ENCODE measurements at regions not wholly inside any gene's neighbourhood (a gene's known extent, or its start where the extent isn't known, plus 50 kb on each side); places are given as distances from the start of the nearest gene placed in this dataset.

DNA sequence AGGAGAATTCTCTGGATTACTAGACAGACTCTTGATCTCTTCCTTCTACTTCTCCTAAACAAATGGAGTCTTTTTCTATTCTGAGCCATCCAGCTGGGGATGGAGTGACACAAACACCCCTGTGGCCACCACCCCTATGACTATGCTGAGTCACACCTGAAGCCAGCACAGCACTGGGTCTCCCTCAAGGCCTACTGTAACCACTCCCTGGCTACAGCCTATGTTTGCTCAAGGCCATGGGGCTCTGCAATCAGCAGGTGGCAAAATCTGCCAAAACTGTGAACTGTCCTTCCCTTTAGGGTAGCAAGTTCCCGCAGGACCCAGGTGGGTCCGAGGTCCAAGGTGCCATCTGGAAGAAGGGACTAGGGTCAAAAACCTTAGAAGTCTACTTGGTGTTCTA is 132.3 kb downstream of the TINAG start:
- DNase-seq (ENCODE audit: low read depth in 2 of 2): no peak

DNA sequence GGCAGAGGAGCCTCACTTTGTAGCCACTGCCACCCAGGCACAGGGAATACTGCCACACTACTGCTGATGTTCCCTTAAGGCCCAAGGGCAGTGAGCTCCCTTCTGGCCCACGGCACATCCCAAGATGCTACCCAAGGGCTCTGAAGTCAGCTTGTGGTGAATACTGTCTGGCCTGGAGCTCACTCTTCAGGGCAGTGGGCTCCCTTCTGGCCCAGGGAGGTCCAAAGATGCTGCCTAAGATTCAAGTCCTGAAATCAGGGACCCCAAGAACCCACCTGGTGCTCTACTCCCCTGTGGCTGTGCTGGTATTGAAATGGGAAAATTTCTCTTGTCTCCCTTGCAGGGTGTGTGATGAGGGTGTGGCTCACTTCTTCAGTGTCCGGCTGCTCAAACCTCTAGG is 132.8 kb downstream of the TINAG start:
- no peak for DNase-seq (ENCODE audit: low read depth in 2 of 2)

DNA sequence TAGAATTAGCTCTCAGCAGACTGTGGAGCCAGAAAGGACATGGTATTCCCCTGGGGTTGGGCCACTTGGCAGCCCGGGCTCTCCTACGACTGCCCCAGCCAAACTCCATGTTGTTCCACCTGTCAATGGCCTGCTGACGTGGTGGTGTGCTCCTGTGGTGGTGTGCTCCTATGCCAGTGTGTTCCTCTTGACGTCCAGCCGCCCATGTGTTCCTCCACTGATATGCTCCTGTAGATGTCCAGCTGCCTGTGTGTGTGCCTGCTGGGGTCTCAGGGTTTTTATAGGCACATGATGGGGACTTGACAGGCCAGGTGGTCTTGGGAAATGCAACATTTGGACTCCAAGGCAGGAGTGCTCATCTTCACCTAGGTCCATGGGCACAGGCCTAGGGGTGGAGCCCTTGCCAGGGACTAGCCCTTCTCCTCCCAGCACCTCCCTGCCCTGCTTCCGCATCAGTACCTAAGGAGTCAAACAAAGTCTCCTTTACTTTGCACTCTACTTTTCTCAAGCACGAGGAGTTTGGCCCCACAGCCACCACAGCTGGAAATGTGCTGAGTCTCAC is 133.5 kb downstream of the TINAG start:
- DNase-seq (ENCODE audit: low read depth in 2 of 2): no peak

DNA sequence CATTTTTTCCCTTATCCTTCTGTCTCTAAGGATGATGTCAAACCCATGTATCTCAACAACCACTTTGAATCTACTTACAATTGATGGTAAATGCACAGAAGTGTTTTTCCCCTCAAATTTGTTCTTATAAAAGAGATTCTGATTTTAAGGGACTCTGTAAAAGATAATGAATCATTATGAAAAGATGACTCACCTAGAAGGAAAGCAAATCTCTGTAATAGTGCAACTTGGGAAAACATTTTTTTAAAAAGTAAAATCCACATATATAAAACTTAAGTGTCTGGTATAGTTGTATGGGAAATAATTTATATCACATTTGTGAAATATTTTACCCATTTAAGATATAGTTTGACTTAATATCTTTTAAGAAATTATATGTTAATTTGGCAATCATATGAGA is 137.0 kb downstream of the TINAG start:
- no peak for DNase-seq (ENCODE audit: low read depth in 2 of 2)

DNA sequence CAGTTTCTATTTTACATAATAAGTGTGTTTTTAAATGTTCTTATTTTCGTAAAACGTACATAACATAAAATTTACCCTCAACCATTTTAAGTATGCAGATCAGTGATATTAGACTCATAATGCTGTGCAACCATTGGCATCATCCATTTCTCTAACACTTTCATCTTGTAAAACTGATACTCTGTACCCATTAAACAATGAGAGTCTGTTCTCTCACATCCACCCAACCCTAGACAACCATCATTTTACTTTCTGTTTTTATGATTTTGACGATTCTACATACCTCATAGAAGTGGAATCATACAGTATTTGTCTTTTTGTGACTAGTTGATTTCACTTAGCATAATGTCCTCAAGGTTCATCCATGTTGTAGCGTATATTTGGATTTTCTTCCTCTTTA is 140.4 kb downstream of the TINAG start:
- no peak for DNase-seq (ENCODE audit: low read depth in 2 of 2)

DNA sequence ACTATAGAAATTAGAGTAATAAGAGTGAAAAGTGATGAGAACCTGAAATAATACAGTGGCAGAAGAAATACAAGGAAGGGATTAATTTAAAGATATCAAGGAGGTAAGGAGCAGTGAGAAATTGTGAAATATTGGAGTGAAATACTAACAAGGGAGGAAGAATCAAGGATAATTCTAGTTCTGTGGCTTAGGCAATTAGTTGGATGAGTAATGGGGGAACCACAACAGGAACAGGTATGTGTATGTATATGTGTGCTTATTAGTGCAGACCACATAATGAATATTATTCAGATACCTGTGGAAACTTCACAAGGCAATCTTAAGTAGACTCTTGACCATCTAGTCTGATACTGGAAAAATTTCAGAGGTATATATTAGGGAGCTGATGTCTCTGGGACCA is 143.3 kb downstream of the TINAG start:
- DNase-seq (ENCODE audit: low read depth in 2 of 2): no peak

DNA sequence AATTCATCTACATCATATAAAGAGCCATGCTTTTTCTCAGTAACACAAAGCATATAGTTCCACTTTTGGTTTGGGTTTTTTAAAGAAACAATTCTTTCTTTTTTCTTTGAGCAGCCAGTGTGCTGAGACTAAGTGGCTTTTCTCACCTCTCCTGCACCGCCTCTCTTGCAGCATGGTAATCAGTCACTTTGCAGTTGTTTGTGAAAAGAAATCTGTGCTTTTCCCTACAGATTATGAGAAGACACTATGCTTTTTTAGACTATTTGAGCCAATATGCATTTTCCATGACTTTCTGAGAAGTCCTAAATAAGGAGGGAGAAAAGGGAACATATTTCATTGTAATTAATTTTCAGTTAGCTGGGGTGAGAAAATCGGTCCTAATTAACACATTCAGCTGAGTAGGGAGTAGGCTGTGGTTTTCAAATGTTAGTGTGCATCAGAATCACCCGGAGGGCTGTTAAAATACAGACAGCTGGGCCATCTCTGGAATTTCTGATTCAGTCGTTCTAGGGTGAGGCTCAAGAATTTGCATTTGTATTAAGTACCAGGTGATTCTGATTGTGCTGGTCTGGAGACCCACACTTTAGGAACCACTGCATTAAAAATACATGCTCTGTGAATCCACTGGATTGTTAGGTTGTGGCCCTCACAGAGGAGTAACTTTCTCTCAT is 155.2 kb downstream of the TINAG start:
- no peak for DNase-seq (ENCODE audit: low read depth in 2 of 2)

DNA sequence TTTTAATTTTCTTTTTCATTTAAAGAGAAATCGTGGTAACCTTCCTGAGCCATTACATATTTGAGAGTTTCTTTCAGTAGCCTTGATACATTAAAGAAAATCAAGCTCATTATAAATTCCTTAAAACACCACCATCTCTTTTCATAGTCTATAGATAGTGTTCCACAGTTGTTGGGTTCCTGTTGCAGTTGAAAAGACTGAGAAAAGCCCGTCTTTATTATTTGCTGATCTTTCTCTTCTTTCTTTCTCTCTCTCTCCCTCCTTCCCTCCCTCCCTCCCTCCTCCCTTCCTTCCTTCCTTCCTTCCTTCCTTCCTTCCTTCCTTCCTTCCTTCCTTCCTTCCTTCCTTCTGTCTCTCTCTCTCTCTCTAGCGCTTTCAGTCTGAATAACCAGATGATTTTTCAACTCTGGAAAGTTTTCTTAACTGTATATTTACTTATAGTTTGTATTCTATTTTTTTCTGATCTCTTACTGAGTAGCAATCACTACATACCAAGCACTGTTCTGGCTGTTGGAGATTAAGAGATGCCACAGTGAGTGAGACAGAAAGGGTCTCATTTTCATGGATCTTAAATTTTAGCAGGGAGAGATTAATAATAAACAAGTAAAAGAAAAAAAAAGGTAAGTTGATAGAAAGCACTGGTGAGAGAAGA is 157.5 kb downstream of the TINAG start:
- no peak for DNase-seq (ENCODE audit: low read depth in 2 of 2)

DNA sequence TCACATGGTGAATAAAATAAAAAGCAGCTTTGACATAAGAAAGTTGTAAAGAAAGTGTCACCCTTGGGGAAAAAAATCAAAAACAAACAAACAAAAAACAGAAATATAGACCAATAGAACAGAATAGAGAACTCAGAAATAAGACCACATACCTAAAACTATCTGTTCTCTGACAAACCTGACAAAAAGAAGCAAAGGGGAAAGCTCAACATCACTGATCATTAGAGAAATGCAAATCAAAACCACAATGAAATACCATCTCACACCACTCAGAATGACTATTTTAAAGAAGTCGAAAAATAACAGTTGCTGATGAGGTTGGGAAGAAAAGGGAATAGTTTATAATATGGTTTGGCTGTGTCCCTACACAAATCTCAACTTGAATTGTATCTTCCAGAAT is 159.1 kb downstream of the TINAG start:
- no peak for DNase-seq (ENCODE audit: low read depth in 2 of 2)

DNA sequence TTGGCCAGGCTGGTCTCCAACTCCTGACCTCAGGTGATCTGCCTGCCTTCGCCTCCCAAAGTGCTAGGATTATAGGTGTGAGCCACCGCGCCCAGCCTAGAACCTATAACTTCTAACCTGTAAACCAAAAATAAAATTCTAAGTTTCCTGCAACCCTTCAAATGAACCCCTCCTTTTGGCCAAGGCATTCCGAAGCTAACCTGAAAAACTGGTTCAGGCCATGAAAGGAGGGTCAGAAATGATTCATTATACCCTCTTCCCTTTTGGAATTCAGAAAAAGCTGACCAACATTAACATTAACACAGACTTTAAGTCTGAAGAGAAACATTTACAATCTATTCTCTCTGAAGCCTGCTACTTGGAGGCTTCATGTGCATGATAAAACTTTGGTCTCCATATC is 165.1 kb downstream of the TINAG start:
- DNase-seq (ENCODE audit: low read depth in 2 of 2): no peak

DNA sequence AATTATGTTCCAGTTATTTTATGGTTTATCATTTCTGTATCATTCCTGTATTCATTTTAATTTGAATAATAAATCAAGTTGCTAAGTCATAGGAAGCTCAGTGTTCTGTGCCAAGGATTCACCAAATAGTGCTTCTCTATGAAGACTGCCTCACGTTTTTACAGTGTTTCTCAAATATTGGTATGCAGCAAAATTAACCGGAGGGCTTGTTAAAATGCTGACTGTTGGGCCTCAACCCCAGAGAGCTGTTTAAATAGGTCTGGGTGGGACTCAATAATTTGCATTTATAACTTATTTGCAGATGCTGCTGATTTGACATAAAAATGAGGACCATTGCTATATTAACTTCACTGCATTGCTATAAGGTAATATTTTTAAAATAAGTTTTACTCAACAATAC is 166.7 kb downstream of the TINAG start:
- no peak for DNase-seq (ENCODE audit: low read depth in 2 of 2)

DNA sequence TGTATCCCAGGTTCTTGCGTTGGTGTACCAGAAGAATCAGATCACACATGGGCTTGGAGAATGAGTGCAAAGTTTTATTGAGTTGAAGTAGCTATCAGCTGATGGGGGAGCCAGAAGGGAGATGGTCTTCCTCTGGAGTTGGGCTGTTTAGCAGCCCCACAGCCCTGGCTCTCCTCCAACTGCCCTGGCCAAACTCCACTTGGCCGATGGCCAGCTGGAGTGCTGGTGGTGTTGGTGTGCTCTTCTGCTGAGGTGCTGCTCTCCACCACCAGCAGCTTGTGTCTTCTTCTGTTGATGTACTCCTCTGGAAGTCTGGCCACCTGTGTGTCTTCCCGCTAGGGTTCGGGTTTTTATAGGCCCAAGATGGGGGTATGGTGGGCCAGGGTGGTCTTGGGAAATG is 172.8 kb downstream of the TINAG start:
- no peak for DNase-seq (ENCODE audit: low read depth in 2 of 2)

DNA sequence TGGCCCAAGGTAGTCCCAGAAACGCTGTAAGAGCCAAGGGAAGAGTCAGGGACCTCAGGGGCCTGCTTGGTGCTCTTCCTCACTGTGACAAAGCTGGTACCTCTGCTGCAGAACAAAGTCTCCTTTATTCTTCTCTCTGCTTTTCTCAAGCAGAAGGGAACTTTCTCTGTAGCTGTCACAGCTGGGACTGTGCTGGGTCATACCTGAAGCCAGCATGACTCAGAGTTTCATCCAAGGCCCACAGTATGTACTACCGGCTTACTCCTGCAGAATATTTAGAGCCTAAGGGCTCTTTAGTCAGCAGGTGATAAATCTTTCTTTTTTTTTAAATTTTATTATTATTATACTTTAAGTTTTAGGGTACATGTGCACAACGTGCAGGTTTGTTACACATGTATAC is 183.2 kb downstream of the TINAG start:
- no peak for DNase-seq (ENCODE audit: low read depth in 2 of 2)

DNA sequence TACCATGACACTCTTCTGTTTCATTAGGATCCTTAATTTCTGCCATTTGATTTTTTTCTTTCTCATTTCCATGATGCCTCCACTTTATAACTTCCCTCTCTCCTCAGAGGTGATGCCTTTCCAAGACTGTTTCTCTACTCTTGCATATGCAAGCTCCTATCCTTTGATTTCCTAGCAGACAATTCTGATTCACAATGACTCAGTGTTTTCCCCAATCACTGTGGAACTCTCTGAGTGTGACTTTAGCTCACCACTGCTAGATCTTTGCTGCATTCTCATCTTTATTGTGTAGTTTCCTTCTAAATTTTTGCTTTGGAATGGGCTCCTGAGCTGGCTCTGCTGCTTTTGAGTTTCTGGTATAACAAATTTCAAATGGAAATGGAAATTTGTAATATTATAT is 184.9 kb downstream of the TINAG start:
- no peak for DNase-seq (ENCODE audit: low read depth in 2 of 2)

DNA sequence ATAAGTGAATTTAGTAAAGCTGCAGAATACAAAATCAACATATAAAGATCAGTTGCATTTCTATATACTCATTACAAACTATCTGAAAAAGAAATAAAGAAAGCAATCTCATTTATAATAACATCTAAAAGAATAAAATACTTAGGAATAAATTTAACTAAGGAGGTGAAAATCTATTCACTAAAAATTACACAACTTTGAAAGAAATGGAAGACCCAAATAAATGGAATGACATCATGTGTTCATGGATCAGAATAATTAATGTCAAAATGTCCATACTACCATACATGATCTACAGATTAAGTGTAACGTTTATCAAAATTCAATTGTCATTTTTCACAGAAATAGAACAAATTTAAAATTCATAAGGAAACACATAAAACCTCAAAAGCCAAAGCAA is 194.9 kb downstream of the TINAG start:
- DNase-seq (ENCODE audit: low read depth in 2 of 2): no peak

DNA sequence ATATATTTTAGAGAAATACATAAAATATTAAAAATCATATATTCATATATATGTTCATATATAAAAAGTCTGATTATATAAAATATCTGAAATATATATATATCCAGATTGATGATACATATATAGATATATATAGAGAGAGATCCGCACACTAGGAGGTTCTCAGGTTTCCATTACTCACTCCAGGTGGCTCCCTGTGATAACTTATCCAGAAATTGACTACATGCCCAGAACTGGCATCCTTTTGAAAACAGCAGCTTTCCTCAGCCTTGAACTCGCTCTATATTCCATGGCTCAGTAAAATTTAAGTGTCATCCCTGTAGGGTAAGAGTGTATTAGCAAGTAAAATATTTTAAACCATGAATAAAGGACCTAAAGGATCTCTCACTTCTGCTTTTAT is 206.8 kb downstream of the TINAG start:
- DNase-seq (ENCODE audit: low read depth in 2 of 2): no peak

DNA sequence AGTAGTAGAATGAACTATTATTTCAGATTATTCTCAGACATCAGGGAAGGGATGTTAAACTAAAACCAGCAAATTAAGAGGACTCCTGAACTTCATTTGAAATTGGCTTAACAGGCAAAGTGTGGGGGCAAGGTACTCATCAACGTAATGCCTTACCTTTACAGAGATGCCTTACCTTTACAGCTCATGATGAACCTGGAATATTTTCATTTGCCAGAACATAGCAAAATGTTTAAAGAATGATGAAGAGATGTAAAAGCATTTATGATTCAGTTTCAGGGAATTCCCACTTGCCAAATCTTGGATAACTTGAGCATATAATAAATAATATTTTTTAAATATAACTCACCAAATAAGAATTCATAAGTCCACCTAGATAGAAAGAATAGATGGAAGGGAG is 207.5 kb downstream of the TINAG start:
- DNase-seq (ENCODE audit: low read depth in 2 of 2): no peak

DNA sequence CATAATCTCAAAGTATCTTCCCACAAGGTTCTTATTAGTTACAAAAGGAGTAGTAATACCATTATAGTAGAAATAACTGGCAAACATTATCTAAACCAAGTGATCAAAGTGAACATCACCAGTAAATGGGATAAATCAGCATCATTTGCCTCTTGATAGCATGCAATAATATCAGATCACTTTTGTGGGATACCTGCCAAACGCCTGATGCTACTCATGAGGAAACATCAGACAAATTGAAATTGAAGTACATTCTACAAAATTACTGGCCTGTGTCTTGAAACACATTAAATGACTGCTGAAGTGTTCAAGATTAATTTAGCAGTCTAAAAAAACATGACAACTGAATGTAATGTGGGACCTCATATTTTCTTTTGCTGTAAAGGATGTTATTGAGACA is 208.1 kb downstream of the TINAG start:
- DNase-seq (ENCODE audit: low read depth in 2 of 2): no peak

DNA sequence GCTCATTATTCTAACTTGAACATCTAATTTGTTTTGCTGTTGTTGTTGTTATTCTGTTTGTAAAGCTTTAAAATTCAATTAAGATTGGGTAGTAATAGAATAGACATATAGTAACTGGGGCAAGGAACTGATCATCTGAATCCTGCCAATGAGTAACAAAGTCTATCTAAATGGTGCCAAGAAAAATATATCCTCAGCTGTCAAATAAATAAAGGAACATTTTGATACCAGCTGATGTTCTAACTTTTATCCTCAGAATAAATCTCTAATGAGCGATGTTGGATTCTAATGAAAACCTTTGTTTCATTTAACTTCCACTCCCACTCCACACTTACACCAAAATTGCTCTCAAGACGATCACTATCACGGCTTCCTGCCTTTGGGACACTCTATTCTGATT is 210.9 kb downstream of the TINAG start:
- DNase-seq (ENCODE audit: low read depth in 2 of 2): no peak

DNA sequence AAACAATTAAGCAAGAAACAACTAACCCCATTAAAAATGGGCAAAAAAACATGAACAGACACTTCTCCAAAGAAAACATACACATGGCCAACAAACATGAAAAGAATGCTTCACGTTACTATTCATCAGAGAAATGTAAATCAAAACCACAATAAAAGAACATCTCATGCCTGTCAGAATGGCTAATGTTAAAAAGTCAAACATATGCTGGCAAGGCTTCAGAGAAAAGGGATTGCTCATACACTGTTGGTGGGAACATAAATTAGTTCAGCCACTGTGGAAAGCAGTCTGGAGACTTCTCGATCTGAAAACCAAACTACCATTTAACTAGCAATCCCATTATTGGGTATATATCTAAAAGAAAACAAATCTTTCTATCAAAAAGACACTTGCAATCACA is 217.5 kb downstream of the TINAG start:
- DNase-seq (ENCODE audit: low read depth in 2 of 2): no peak

DNA sequence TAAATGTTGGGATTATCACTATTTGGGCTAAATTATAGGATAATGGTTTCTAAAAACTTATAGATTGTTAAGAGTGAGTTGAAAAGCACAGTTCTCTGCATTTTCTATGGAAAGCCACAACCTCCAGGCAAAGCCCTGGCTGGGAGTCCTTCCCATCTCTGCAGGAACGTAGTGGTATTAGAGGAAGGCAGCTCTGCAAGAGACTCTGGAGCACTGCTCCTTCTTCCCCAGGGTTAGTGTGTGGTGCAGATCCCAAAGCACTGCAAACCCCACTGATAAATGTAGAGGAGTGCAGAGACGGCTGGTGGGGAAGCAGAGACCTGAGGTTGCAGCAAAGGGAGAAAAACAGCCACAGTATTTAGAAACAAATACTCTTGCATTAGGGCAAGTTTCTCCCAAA is 225.3 kb downstream of the TINAG start:
- no peak for DNase-seq (ENCODE audit: low read depth in 2 of 2)

DNA sequence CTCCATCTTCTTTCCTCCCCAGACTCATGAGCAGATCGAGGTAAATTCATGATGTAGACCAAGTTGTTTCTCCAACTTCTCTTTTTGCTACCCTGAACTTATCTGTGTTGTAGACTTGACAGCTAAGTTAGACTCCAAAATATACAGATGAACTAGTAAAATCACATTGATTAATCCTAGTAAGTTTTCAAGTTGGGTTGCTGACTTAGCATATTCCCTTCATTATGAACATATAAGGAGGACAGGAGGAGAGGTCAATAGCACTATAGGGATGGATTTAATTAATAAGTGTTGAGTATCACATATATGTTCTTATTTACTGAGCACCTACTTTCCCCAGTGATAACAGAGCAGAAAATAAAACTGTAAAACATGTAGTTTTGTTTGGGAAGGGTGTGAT is 227.3 kb downstream of the TINAG start:
- DNase-seq (ENCODE audit: low read depth in 2 of 2): no peak

DNA sequence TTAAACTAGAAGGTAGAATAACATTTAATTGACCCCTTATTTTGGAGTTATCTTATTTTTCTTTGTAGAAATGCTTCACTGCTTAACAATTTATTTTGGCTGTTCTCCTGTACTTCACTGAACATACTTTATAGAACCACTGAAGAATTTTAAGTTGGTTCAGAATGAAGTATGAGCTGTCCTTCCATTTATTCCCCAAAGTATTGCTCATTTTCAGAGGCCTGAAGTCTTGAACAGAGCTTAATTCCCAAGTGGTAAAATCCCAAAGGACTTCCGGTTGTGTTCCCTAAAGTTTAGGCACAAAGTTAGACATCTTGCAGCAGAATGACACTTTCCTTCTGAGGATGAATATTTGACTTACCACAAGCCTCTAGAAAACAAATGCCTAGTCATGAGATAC is 233.3 kb downstream of the TINAG start:
- DNase-seq (ENCODE audit: low read depth in 2 of 2): no peak

DNA sequence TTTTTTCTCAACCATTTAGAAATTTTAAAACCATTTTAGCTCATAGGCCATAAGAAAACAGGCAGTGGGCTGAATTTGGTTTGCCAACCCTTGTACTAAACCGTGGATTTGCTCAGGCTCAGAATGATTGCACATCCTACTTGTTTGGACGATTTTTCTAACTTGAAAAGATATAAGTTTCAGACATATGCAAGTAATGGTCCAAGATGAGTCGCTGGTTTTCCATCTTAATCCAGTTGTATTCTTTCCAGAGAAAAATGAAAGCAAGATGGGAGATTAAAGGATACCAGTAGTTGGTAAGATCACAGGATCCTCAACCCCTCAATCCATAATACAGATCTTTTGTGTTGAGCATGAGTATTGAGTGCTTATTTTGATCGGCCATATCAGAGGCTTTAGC is 250.9 kb downstream of the TINAG start:
- no peak for DNase-seq (ENCODE audit: low read depth in 2 of 2)
